Liver (tissue), 3 donors: ENCODE measurements at regions not wholly inside any gene's neighbourhood (a gene's known extent, or its start where the extent isn't known, plus 50 kb on each side); places are given as distances from the start of the nearest gene placed in this dataset.

Source experiments
- FOXA1 ChIP-seq: IDR thresholded peaks from 2 replicates; pipeline ENCODE4 v1.6.1; 2016; ENCODE audit warnings: antibody characterized with exemption
- GABPA ChIP-seq, 2 donors: IDR thresholded peaks in 1 of 2; conservative IDR thresholded peaks in 1 of 2; 2 replicates each; pipeline ENCODE4 v1.6.1; 2016; ENCODE audit warnings: antibody characterized with exemption in 2 of 2, mild to moderate bottlenecking in 1 of 2, moderate library complexity in 1 of 2
- HNF4A ChIP-seq, 2 donors: conservative IDR thresholded peaks; 2 replicates each; pipeline ENCODE4 v1.6.1; 2016; ENCODE audit warnings: antibody characterized with exemption in 2 of 2, mild to moderate bottlenecking in 2 of 2
- HNF4G ChIP-seq: IDR thresholded peaks from 2 replicates; pipeline ENCODE4 v1.6.1; 2016; ENCODE audit warnings: antibody characterized with exemption
- JUND ChIP-seq, 2 donors: IDR thresholded peaks; 2 replicates each; pipeline ENCODE4 v1.6.1; 2016; ENCODE audit warnings: antibody characterized with exemption in 2 of 2
- MAX ChIP-seq: IDR thresholded peaks from 2 replicates; pipeline ENCODE4 v1.6.1; 2016; ENCODE audit warnings: antibody characterized with exemption
- NR2F2 ChIP-seq: IDR thresholded peaks from 2 replicates; pipeline ENCODE4 v1.6.1; 2016; ENCODE audit warnings: antibody characterized with exemption
- RAD21 ChIP-seq, 2 donors: IDR thresholded peaks; 2 replicates each; pipeline ENCODE4 v1.6.1; 2016; ENCODE audit warnings: antibody characterized with exemption in 2 of 2, mild to moderate bottlenecking in 2 of 2
- SP1 ChIP-seq: IDR thresholded peaks from 2 replicates; pipeline ENCODE4 v1.6.1; 2018; ENCODE audit warnings: antibody characterized with exemption, mild to moderate bottlenecking
- TAF1 ChIP-seq: conservative IDR thresholded peaks from 2 replicates; pipeline ENCODE4 v1.6.1; 2016; ENCODE audit warnings: antibody characterized with exemption, mild to moderate bottlenecking
- YY1 ChIP-seq: IDR thresholded peaks from 2 replicates; pipeline ENCODE4 v1.6.1; 2016; ENCODE audit warnings: antibody characterized with exemption, mild to moderate bottlenecking
- ZBTB33 ChIP-seq: IDR thresholded peaks from 2 replicates; pipeline ENCODE4 v1.6.1; 2016; ENCODE audit warnings: antibody characterized with exemption
- TF ChIP-seq, protein P1 (sequence below): fragments of 150-350 bp; IDR thresholded peaks from 2 replicates; pipeline ENCODE4 v1.5.1; 2017; ENCODE audit warnings: improper control_type of control experiment, low read depth, low read length; ENCODE audit not compliant: missing input control
- TF ChIP-seq, protein P2 (sequence below): IDR thresholded peaks from 2 replicates; pipeline ENCODE4 v1.6.1; 2016; ENCODE audit warnings: antibody characterized with exemption, mild to moderate bottlenecking
- donor health status: healthy.
- donor health status: healthy.

GRCh38 chr3:68173012-68173634 lies 518.7 kb upstream of the SUCLG2 start:
- no peak for TF ChIP-seq RAD21 (IDR thresholded peaks at IDR 0.05)
- TF ChIP-seq, protein P1, sequence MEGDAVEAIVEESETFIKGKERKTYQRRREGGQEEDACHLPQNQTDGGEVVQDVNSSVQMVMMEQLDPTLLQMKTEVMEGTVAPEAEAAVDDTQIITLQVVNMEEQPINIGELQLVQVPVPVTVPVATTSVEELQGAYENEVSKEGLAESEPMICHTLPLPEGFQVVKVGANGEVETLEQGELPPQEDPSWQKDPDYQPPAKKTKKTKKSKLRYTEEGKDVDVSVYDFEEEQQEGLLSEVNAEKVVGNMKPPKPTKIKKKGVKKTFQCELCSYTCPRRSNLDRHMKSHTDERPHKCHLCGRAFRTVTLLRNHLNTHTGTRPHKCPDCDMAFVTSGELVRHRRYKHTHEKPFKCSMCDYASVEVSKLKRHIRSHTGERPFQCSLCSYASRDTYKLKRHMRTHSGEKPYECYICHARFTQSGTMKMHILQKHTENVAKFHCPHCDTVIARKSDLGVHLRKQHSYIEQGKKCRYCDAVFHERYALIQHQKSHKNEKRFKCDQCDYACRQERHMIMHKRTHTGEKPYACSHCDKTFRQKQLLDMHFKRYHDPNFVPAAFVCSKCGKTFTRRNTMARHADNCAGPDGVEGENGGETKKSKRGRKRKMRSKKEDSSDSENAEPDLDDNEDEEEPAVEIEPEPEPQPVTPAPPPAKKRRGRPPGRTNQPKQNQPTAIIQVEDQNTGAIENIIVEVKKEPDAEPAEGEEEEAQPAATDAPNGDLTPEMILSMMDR: no peak
- TF ChIP-seq YY1: no peak
- no peak for TF ChIP-seq MAX
- no peak for TF ChIP-seq JUND (IDR thresholded peaks at IDR 0.05)
- TF ChIP-seq, protein P2, sequence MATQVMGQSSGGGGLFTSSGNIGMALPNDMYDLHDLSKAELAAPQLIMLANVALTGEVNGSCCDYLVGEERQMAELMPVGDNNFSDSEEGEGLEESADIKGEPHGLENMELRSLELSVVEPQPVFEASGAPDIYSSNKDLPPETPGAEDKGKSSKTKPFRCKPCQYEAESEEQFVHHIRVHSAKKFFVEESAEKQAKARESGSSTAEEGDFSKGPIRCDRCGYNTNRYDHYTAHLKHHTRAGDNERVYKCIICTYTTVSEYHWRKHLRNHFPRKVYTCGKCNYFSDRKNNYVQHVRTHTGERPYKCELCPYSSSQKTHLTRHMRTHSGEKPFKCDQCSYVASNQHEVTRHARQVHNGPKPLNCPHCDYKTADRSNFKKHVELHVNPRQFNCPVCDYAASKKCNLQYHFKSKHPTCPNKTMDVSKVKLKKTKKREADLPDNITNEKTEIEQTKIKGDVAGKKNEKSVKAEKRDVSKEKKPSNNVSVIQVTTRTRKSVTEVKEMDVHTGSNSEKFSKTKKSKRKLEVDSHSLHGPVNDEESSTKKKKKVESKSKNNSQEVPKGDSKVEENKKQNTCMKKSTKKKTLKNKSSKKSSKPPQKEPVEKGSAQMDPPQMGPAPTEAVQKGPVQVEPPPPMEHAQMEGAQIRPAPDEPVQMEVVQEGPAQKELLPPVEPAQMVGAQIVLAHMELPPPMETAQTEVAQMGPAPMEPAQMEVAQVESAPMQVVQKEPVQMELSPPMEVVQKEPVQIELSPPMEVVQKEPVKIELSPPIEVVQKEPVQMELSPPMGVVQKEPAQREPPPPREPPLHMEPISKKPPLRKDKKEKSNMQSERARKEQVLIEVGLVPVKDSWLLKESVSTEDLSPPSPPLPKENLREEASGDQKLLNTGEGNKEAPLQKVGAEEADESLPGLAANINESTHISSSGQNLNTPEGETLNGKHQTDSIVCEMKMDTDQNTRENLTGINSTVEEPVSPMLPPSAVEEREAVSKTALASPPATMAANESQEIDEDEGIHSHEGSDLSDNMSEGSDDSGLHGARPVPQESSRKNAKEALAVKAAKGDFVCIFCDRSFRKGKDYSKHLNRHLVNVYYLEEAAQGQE: no peak
- no peak for TF ChIP-seq SP1
- TF ChIP-seq NR2F2: no peak
- TF ChIP-seq HNF4G: no peak
- no peak for TF ChIP-seq GABPA (IDR thresholded peaks at IDR 0.05 in 1 of 2, conservative IDR thresholded peaks at IDR 0.05 in 1 of 2)
- no peak for TF ChIP-seq TAF1
- TF ChIP-seq ZBTB33: no peak
- TF ChIP-seq HNF4A (conservative IDR thresholded peaks at IDR 0.05): no peak
- no peak for TF ChIP-seq FOXA1
